HCT116 (cell line): ENCODE measurements at regions not wholly inside any gene's neighbourhood (a gene's known extent, or its start where the extent isn't known, plus 50 kb on each side); places are given as distances from the start of the nearest gene placed in this dataset.

Experiments used
- ATAC-seq: fragments of 200-7000 bp; cut with Tn5 transposase; 2 replicates; pipeline ENCODE4 v1.9.1; 2020; ENCODE audit warnings: mild to moderate bottlenecking, moderate library complexity
- BruUV-seq: library from RNA; stranded (reverse); fragments of 400-500 nt; replicated peaks from 2 replicates; lab custom pipeline; 2021; lab: Mats Ljungman, UMichigan
- CTCF ChIA-PET: fragments of 300-600 bp; sonication (Branson Sonifier 250); formaldehyde crosslinking; loops from one replicate; lab custom pipeline; 2021; ENCODE audit warnings: antibody characterized with exemption; lab: Charles Lee
- POLR2A ChIA-PET: fragments of 300-600, 350-600 bp; sonication (Branson Sonifier 250); formaldehyde crosslinking; loops from one replicate; lab custom pipeline; 2021; ENCODE audit warnings: antibody characterized with exemption; lab: Charles Lee
- RAD21 ChIA-PET, 2 experiments: fragments of 300-600 bp; sonication (Branson Sonifier 250); formaldehyde crosslinking; loops; one replicate each; lab custom pipeline; 2023; ENCODE audit warnings: low total read pairs in 2 of 2; ENCODE audit not compliant: uncharacterized antibody in 2 of 2, unreplicated experiment in 2 of 2, low non-redundant PET in 1 of 2; lab: Charles Lee
- DNase-seq: peaks from one replicate; pipeline ENCODE4 v3.0.0-alpha.2; 2010; ENCODE audit warnings: low read depth, low spot score
- H2AFZ ChIP-seq: fragments of 200-600 bp; shearing (Covaris generic), sonication (generic); 2 replicates; pipeline ENCODE4 v1.6.1; 2017; ENCODE audit warnings: low read depth, mixed run types, mixed read lengths, antibody characterized with exemption, low read length; ENCODE audit not compliant: poor library complexity, severe bottlenecking
- H3K27ac ChIP-seq: 2 replicates; pipeline ENCODE4 v1.5.1; 2012; ENCODE audit warnings: low read depth, low read length
- H3K27me3 ChIP-seq: fragments of 200-600 bp; sonication (generic); 2 replicates; pipeline ENCODE4 v1.6.1; 2016; ENCODE audit warnings: mixed run types, low read length, mixed read lengths; ENCODE audit not compliant: insufficient read depth
- H3K36me3 ChIP-seq, 2 experiments: fragments of 200-500 bp in 1 of 2; fragments of 200-600 bp in 1 of 2; sonication (Bioruptor generic) in 1 of 2; sonication (generic) in 1 of 2; 2 replicates each; pipeline versions ENCODE4 v1.5.1 to v1.6.1; 2014 to 2016; ENCODE audit warnings: low read length in 2 of 2, inconsistent platforms in 1 of 2, mixed read lengths in 1 of 2, mixed run types in 1 of 2; ENCODE audit not compliant: insufficient read depth in 2 of 2, control insufficient read depth in 1 of 2
- H3K4me1 ChIP-seq, 2 experiments: fragments of 200-600 bp in 1 of 2; sonication (generic) in 1 of 2; 2 replicates each; pipeline versions ENCODE4 v1.5.1 to v1.6.1; 2012 to 2017; ENCODE audit warnings: low read length in 2 of 2, inconsistent platforms in 1 of 2, mild to moderate bottlenecking in 1 of 2, mixed read lengths in 1 of 2, mixed run types in 1 of 2, moderate library complexity in 1 of 2; ENCODE audit not compliant: insufficient read depth in 2 of 2, control insufficient read depth in 1 of 2
- H3K4me2 ChIP-seq: fragments of 200-600 bp; sonication (generic); 2 replicates; pipeline ENCODE4 v1.6.1; 2017; ENCODE audit warnings: mixed run types, low read length, mixed read lengths
- H3K4me3 ChIP-seq, 2 experiments: fragments of 200-600 bp in 1 of 2; sonication (generic) in 1 of 2; replicated peaks in 1 of 2; 2 replicates each; pipeline ENCODE4 v1.5.1; 2011 to 2016; ENCODE audit warnings: low read length in 2 of 2, control low read depth in 1 of 2, low read depth in 1 of 2, mild to moderate bottlenecking in 1 of 2, mixed read lengths in 1 of 2, mixed run types in 1 of 2
- H3K79me2 ChIP-seq: fragments of 200-600 bp; sonication (generic); 2 replicates; pipeline ENCODE4 v1.6.1; 2017; ENCODE audit warnings: mild to moderate bottlenecking, mixed run types, low read length, moderate library complexity, mixed read lengths; ENCODE audit not compliant: insufficient read depth
- H3K9ac ChIP-seq: fragments of 200-600 bp; sonication (generic); 2 replicates; pipeline ENCODE4 v1.6.1; 2016; ENCODE audit warnings: low read length, mixed read lengths
- H3K9me2 ChIP-seq: fragments of 200-600 bp; sonication (generic), shearing (Covaris generic); 2 replicates; pipeline ENCODE4 v1.6.1; 2017; ENCODE audit warnings: mixed run types, mild to moderate bottlenecking, moderate library complexity; ENCODE audit not compliant: insufficient read depth
- H3K9me3 ChIP-seq, 2 experiments: fragments of 200-500 bp in 1 of 2; fragments of 200-600 bp in 1 of 2; sonication (Bioruptor generic) in 1 of 2; sonication (generic) in 1 of 2; 2 replicates each; pipeline ENCODE4 v1.6.1; 2014 to 2017; ENCODE audit warnings: low read length in 2 of 2, mixed read lengths in 2 of 2, inconsistent platforms in 1 of 2, low read depth in 1 of 2, mild to moderate bottlenecking in 1 of 2, mixed run types in 1 of 2, moderate library complexity in 1 of 2; ENCODE audit not compliant: control insufficient read depth in 1 of 2, insufficient read depth in 1 of 2
- H4K20me1 ChIP-seq: fragments of 200-600 bp; sonication (generic), shearing (Covaris generic); 2 replicates; pipeline ENCODE4 v1.6.1; 2017; ENCODE audit warnings: mixed run types, mild to moderate bottlenecking, moderate library complexity; ENCODE audit not compliant: insufficient read depth
- CBX3 ChIP-seq: IDR thresholded peaks from 2 replicates; pipeline ENCODE4 v1.6.1; 2012; ENCODE audit warnings: low read depth
- CEBPB ChIP-seq: IDR thresholded peaks from 2 replicates; pipeline ENCODE4 v1.6.1; 2012; ENCODE audit warnings: low read depth
- EZH2 ChIP-seq: fragments of 200-600 bp; sonication (generic); IDR thresholded peaks from 2 replicates; pipeline ENCODE4 v1.6.1; 2017; ENCODE audit warnings: antibody characterized with exemption, mixed run types
- intact Hi-C: fragments of 100-400 bp; cut with micrococcal nuclease; formaldehyde crosslinking; loops from 2 replicates; pipeline ENCODE4 v1.10.0; 2022
- TF ChIP-seq, protein P1 (sequence below): IDR thresholded peaks from 2 replicates; pipeline ENCODE4 v1.6.1; 2012; ENCODE audit warnings: low read depth

DNA sequence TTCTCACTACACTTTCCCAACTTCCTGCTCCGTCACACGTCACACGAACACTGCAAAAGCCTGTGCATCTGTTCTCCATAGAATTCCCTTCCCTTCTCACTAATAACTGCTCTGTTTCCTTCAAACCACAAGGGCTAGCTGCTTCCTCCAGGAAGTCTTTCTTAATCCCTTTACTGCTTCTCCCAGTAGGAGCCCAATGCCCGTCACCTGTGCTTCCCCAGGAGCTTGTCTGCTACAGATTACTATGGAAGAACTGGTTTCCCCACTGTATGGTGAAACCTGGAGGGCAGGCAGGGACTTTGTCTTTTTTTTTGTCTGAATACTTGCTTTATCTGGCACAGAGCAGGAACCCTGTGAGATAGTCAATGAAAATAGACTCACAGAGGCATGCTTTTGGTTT lies 444.7 kb upstream of the MAP3K7 start:
- no peak overlapping the region for H3K4me3 ChIP-seq
- intact Hi-C loops, result no loop called here
- no peaks in the 10 kb centered on the region for H3K36me3 ChIP-seq
- no TSS peak for BruUV-seq
- no peak overlapping the region for H3K4me2 ChIP-seq
- no peaks in the 10 kb centered on the region for H3K9me2 ChIP-seq
- no peak overlapping the region for H3K9ac ChIP-seq
- ChIA-PET CTCF (no interaction called here), POLR2A (no interaction called here), RAD21 (no interaction called here)
- DNase-seq (no peak), ATAC-seq (no peak)
- H3K79me2 ChIP-seq, result no peaks in the 10 kb centered on the region
- no peaks in the 10 kb centered on the region for H4K20me1 ChIP-seq
- no peak for TF ChIP-seq EZH2
- TF ChIP-seq, protein P1, sequence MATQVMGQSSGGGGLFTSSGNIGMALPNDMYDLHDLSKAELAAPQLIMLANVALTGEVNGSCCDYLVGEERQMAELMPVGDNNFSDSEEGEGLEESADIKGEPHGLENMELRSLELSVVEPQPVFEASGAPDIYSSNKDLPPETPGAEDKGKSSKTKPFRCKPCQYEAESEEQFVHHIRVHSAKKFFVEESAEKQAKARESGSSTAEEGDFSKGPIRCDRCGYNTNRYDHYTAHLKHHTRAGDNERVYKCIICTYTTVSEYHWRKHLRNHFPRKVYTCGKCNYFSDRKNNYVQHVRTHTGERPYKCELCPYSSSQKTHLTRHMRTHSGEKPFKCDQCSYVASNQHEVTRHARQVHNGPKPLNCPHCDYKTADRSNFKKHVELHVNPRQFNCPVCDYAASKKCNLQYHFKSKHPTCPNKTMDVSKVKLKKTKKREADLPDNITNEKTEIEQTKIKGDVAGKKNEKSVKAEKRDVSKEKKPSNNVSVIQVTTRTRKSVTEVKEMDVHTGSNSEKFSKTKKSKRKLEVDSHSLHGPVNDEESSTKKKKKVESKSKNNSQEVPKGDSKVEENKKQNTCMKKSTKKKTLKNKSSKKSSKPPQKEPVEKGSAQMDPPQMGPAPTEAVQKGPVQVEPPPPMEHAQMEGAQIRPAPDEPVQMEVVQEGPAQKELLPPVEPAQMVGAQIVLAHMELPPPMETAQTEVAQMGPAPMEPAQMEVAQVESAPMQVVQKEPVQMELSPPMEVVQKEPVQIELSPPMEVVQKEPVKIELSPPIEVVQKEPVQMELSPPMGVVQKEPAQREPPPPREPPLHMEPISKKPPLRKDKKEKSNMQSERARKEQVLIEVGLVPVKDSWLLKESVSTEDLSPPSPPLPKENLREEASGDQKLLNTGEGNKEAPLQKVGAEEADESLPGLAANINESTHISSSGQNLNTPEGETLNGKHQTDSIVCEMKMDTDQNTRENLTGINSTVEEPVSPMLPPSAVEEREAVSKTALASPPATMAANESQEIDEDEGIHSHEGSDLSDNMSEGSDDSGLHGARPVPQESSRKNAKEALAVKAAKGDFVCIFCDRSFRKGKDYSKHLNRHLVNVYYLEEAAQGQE, result no peak
- H3K27me3 ChIP-seq, result no peaks in the 10 kb centered on the region
- no peaks in the 10 kb centered on the region for H3K4me1 ChIP-seq
- H2AFZ ChIP-seq, result no peak overlapping the region
- H3K9me3 ChIP-seq, result no peaks in the 10 kb centered on the region
- no peak overlapping the region for H3K27ac ChIP-seq

DNA sequence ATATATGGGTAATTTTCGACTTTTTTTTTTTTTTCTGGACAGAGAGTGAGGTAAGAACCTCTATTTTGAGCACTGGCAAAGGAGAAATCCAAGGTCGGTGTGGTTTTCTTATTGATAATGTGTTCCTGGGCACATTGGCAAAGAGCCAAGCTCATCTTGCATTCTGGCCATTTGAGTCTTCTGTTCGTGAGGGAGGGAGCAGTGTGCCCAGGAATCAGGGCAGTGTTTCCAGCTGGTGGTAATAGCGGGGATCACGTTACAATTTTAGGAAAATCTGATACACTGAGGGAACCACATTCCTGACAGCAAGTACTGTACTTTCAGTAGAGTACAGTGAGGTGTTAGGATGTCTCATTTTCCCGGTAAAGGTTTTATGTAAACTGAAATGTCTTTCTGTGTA lies 442.3 kb upstream of the MAP3K7 start:
- BruUV-seq, result no TSS peak
- ChIA-PET RAD21 (no interaction called here), POLR2A (no interaction called here), CTCF (no interaction called here)
- Histone ChIP-seq H2AFZ (no peak overlapping the region), H3K9me3 (no peaks in the 10 kb centered on the region), H3K4me1 (no peaks in the 10 kb centered on the region), H3K4me3 (no peak overlapping the region), H4K20me1 (no peaks in the 10 kb centered on the region), H3K27me3 (no peaks in the 10 kb centered on the region), H3K27ac (no peak overlapping the region), H3K79me2 (no peaks in the 10 kb centered on the region), H3K36me3 (no peaks in the 10 kb centered on the region), H3K4me2 (no peak overlapping the region), H3K9ac (no peak overlapping the region), H3K9me2 (no peaks in the 10 kb centered on the region)
- ATAC-seq (no peak), DNase-seq (no peak)
- no peak for TF ChIP-seq CBX3
- TF ChIP-seq CEBPB, result no peak
- intact Hi-C loops, result no loop called here
